Fibroblast of peridontal ligament (primary cell): ENCODE measurements at regions not wholly inside any gene's neighbourhood (a gene's known extent, or its start where the extent isn't known, plus 50 kb on each side); places are given as distances from the start of the nearest gene placed in this dataset.

ENCODE experiments used
- DNase-seq: peaks from one replicate; pipeline ENCODE4 v3.0.0-alpha.2; 2010; ENCODE audit errors: extremely low read depth

GRCh38 chr1:162966613-162967012, 102.5 kb upstream of the RGS4 start:
- DNase-seq: no peak

GRCh38 chr1:162964901-162965300, 103.9 kb upstream of the CCDC190 start:
- no peak for DNase-seq

- DNase-seq: peak; percentile 25
Measured at GRCh38 chr1:162956922-162957321, 95.9 kb upstream of the CCDC190 start.

- DNase-seq: peak; percentile 40
Measured at GRCh38 chr1:162954824-162955223, 93.8 kb upstream of the CCDC190 start.

GRCh38 chr1:162952956-162953355, 92.0 kb upstream of the CCDC190 start:
- DNase-seq: no peak

- no peak for DNase-seq
Measured at GRCh38 chr1:162951553-162952315, 90.8 kb upstream of the CCDC190 start.

- DNase-seq: no peak
Measured at GRCh38 chr1:162950187-162950586, 89.2 kb upstream of the CCDC190 start.

- DNase-seq: peak; percentile 34
Measured at GRCh38 chr1:162946701-162947100, 85.7 kb upstream of the CCDC190 start.

- no peak for DNase-seq
Measured at GRCh38 chr1:162944974-162945674, 84.1 kb upstream of the CCDC190 start.

- peak; percentile 47 for DNase-seq
Measured at GRCh38 chr1:162943622-162944021, 82.6 kb upstream of the CCDC190 start.

- peak; percentile 53 for DNase-seq
Measured at GRCh38 chr1:162942916-162943559, 82.1 kb upstream of the CCDC190 start.

GRCh38 chr1:162941024-162941423, 80.0 kb upstream of the CCDC190 start:
- no peak for DNase-seq

GRCh38 chr1:162939035-162939434, 78.1 kb upstream of the CCDC190 start:
- DNase-seq: no peak

GRCh38 chr1:162937716-162938395, 76.9 kb upstream of the CCDC190 start:
- DNase-seq: no peak

GRCh38 chr1:162930976-162931560, 70.1 kb upstream of the CCDC190 start:
- DNase-seq: no peak

- no peak for DNase-seq
Measured at GRCh38 chr1:162930532-162930931, 69.6 kb upstream of the CCDC190 start.

GRCh38 chr1:162929177-162929576, 68.2 kb upstream of the CCDC190 start:
- no peak for DNase-seq

GRCh38 chr1:162928141-162928540, 67.2 kb upstream of the CCDC190 start:
- DNase-seq: no peak

GRCh38 chr1:162927421-162927820, 66.4 kb upstream of the CCDC190 start:
- no peak for DNase-seq

GRCh38 chr1:162926906-162927305, 65.9 kb upstream of the CCDC190 start:
- DNase-seq: no peak

- no peak for DNase-seq
Measured at GRCh38 chr1:162924179-162924578, 63.2 kb upstream of the CCDC190 start.

GRCh38 chr1:162922201-162922600, 61.2 kb upstream of the CCDC190 start:
- peak; percentile 34 for DNase-seq
